ENCODE measurements at regions not wholly inside any gene's neighbourhood (a gene's known extent, or its start where the extent isn't known, plus 50 kb on each side); places are given as distances from the start of the nearest gene placed in this dataset.

GRCh38 chr2:217451666-217452065 lies 551.1 kb downstream of the TNS1 start:
- H3K9me3 ChIP-seq (ENCODE audit: control insufficient read depth in 2 of 2, insufficient read depth in 1 of 2, low read depth in 1 of 2, low read length in 1 of 2): no peaks in the 10 kb centered on the region
- no peak overlapping the region for H3K4me3 ChIP-seq (ENCODE audit: low read depth in 1 of 2, low read length in 2 of 2)
- H3K27me3 ChIP-seq (ENCODE audit: control insufficient read depth in 1 of 2, insufficient read depth in 2 of 2, low read length in 2 of 2): no peaks in the 10 kb centered on the region
- 73 to 83% methylated on average over 3 of the region's 3 CpGs for WGBS, 2 donors
- H3K36me3 ChIP-seq (ENCODE audit: control insufficient read depth in 2 of 2, insufficient read depth in 2 of 2, low read length in 1 of 2): no peaks in the 10 kb centered on the region
- H3K4me1 ChIP-seq (ENCODE audit: control insufficient read depth in 2 of 2, insufficient read depth in 2 of 2, low read length in 1 of 2): no peaks in the 10 kb centered on the region
- H3K27ac ChIP-seq (ENCODE audit: low read depth in 2 of 2, low read length in 1 of 2): no peak overlapping the region

GRCh38 chr2:217449444-217449843 lies 553.4 kb downstream of the TNS1 start:
- Histone ChIP-seq H3K4me1 (ENCODE audit: control insufficient read depth in 2 of 2, insufficient read depth in 2 of 2, low read length in 1 of 2) (no peaks in the 10 kb centered on the region), H3K27ac (ENCODE audit: low read depth in 2 of 2, low read length in 1 of 2) (no peak overlapping the region)
- WGBS, 2 donors: 91 to 94% methylated on average over 8 of the region's 8 CpGs

GRCh38 chr2:217448860-217449259 lies 553.9 kb downstream of the TNS1 start:
- H3K27me3 ChIP-seq (ENCODE audit: control insufficient read depth in 1 of 2, insufficient read depth in 2 of 2, low read length in 2 of 2): no peaks in the 10 kb centered on the region
- H3K36me3 ChIP-seq (ENCODE audit: control insufficient read depth in 2 of 2, insufficient read depth in 2 of 2, low read length in 1 of 2): no peaks in the 10 kb centered on the region
- no peaks in the 10 kb centered on the region for H3K9me3 ChIP-seq (ENCODE audit: control insufficient read depth in 2 of 2, insufficient read depth in 1 of 2, low read depth in 1 of 2, low read length in 1 of 2)
- no peak overlapping the region for H3K27ac ChIP-seq (ENCODE audit: low read depth in 2 of 2, low read length in 1 of 2)
- H3K4me3 ChIP-seq (ENCODE audit: low read depth in 1 of 2, low read length in 2 of 2): no peak overlapping the region
- WGBS, 2 donors: 91 to 95% methylated on average over 5 of the region's 5 CpGs
- no peaks in the 10 kb centered on the region for H3K4me1 ChIP-seq (ENCODE audit: control insufficient read depth in 2 of 2, insufficient read depth in 2 of 2, low read length in 1 of 2)

More at GRCh38 chr2:217449444-217449843, 553.4 kb downstream of the TNS1 start:
- no peaks in the 10 kb centered on the region for H3K27me3 ChIP-seq (ENCODE audit: control insufficient read depth in 1 of 2, insufficient read depth in 2 of 2, low read length in 2 of 2)
- H3K4me3 ChIP-seq (ENCODE audit: low read depth in 1 of 2, low read length in 2 of 2): no peak overlapping the region
- H3K36me3 ChIP-seq (ENCODE audit: control insufficient read depth in 2 of 2, insufficient read depth in 2 of 2, low read length in 1 of 2): no peaks in the 10 kb centered on the region
- H3K9me3 ChIP-seq (ENCODE audit: control insufficient read depth in 2 of 2, insufficient read depth in 1 of 2, low read depth in 1 of 2, low read length in 1 of 2): no peaks in the 10 kb centered on the region

GRCh38 chr2:217445723-217446122 lies 557.1 kb downstream of the TNS1 start:
- H3K27me3 ChIP-seq (ENCODE audit: control insufficient read depth in 1 of 2, insufficient read depth in 2 of 2, low read length in 2 of 2): no peaks in the 10 kb centered on the region
- H3K27ac ChIP-seq (ENCODE audit: low read depth in 2 of 2, low read length in 1 of 2): no peak overlapping the region
- WGBS, 2 donors: 74 to 80% methylated on average over 4 of the region's 4 CpGs
- H3K36me3 ChIP-seq (ENCODE audit: control insufficient read depth in 2 of 2, insufficient read depth in 2 of 2, low read length in 1 of 2): no peaks in the 10 kb centered on the region
- no peaks in the 10 kb centered on the region for H3K4me1 ChIP-seq (ENCODE audit: control insufficient read depth in 2 of 2, insufficient read depth in 2 of 2, low read length in 1 of 2)
- H3K4me3 ChIP-seq (ENCODE audit: low read depth in 1 of 2, low read length in 2 of 2): no peak overlapping the region
- no peaks in the 10 kb centered on the region for H3K9me3 ChIP-seq (ENCODE audit: control insufficient read depth in 2 of 2, insufficient read depth in 1 of 2, low read depth in 1 of 2, low read length in 1 of 2)

GRCh38 chr2:217444932-217445331 lies 557.9 kb downstream of the TNS1 start:
- Histone ChIP-seq H3K9me3 (ENCODE audit: control insufficient read depth in 2 of 2, insufficient read depth in 1 of 2, low read depth in 1 of 2, low read length in 1 of 2) (no peaks in the 10 kb centered on the region), H3K27ac (ENCODE audit: low read depth in 2 of 2, low read length in 1 of 2) (no peak overlapping the region), H3K4me3 (ENCODE audit: low read depth in 1 of 2, low read length in 2 of 2) (no peak overlapping the region), H3K27me3 (ENCODE audit: control insufficient read depth in 1 of 2, insufficient read depth in 2 of 2, low read length in 2 of 2) (no peaks in the 10 kb centered on the region), H3K36me3 (ENCODE audit: control insufficient read depth in 2 of 2, insufficient read depth in 2 of 2, low read length in 1 of 2) (no peaks in the 10 kb centered on the region), H3K4me1 (ENCODE audit: control insufficient read depth in 2 of 2, insufficient read depth in 2 of 2, low read length in 1 of 2) (no peaks in the 10 kb centered on the region)

GRCh38 chr2:217444509-217444908 lies 558.3 kb downstream of the TNS1 start:
- H3K9me3 ChIP-seq (ENCODE audit: control insufficient read depth in 2 of 2, insufficient read depth in 1 of 2, low read depth in 1 of 2, low read length in 1 of 2): no peaks in the 10 kb centered on the region
- H3K4me1 ChIP-seq (ENCODE audit: control insufficient read depth in 2 of 2, insufficient read depth in 2 of 2, low read length in 1 of 2): no peaks in the 10 kb centered on the region
- no peak overlapping the region for H3K4me3 ChIP-seq (ENCODE audit: low read depth in 1 of 2, low read length in 2 of 2)
- no peaks in the 10 kb centered on the region for H3K36me3 ChIP-seq (ENCODE audit: control insufficient read depth in 2 of 2, insufficient read depth in 2 of 2, low read length in 1 of 2)
- H3K27ac ChIP-seq (ENCODE audit: low read depth in 2 of 2, low read length in 1 of 2): no peak overlapping the region
- H3K27me3 ChIP-seq (ENCODE audit: control insufficient read depth in 1 of 2, insufficient read depth in 2 of 2, low read length in 2 of 2): no peaks in the 10 kb centered on the region

GRCh38 chr2:217443601-217444000 lies 559.2 kb downstream of the TNS1 start:
- Histone ChIP-seq H3K36me3 (ENCODE audit: control insufficient read depth in 2 of 2, insufficient read depth in 2 of 2, low read length in 1 of 2) (no peaks in the 10 kb centered on the region), H3K27me3 (ENCODE audit: control insufficient read depth in 1 of 2, insufficient read depth in 2 of 2, low read length in 2 of 2) (no peaks in the 10 kb centered on the region), H3K9me3 (ENCODE audit: control insufficient read depth in 2 of 2, insufficient read depth in 1 of 2, low read depth in 1 of 2, low read length in 1 of 2) (no peaks in the 10 kb centered on the region), H3K4me3 (ENCODE audit: low read depth in 1 of 2, low read length in 2 of 2) (no peak overlapping the region), H3K4me1 (ENCODE audit: control insufficient read depth in 2 of 2, insufficient read depth in 2 of 2, low read length in 1 of 2) (no peaks in the 10 kb centered on the region), H3K27ac (ENCODE audit: low read depth in 2 of 2, low read length in 1 of 2) (no peak overlapping the region)
- 88 to 100% methylated on average over 1 of the region's 1 CpG for WGBS, 2 donors

GRCh38 chr2:217440000-217440399 lies 562.8 kb downstream of the TNS1 start:
- no peak overlapping the region for H3K4me3 ChIP-seq (ENCODE audit: low read depth in 1 of 2, low read length in 2 of 2)
- H3K9me3 ChIP-seq (ENCODE audit: control insufficient read depth in 2 of 2, insufficient read depth in 1 of 2, low read depth in 1 of 2, low read length in 1 of 2): no peaks in the 10 kb centered on the region
- H3K36me3 ChIP-seq (ENCODE audit: control insufficient read depth in 2 of 2, insufficient read depth in 2 of 2, low read length in 1 of 2): no peaks in the 10 kb centered on the region
- H3K4me1 ChIP-seq (ENCODE audit: control insufficient read depth in 2 of 2, insufficient read depth in 2 of 2, low read length in 1 of 2): no peaks in the 10 kb centered on the region
- no peaks in the 10 kb centered on the region for H3K27me3 ChIP-seq (ENCODE audit: control insufficient read depth in 1 of 2, insufficient read depth in 2 of 2, low read length in 2 of 2)
- H3K27ac ChIP-seq (ENCODE audit: low read depth in 2 of 2, low read length in 1 of 2): no peak overlapping the region
- 53 to 62% methylated on average over 1 of the region's 1 CpG for WGBS, 2 donors

GRCh38 chr2:217438821-217439220 lies 564.0 kb downstream of the TNS1 start:
- Histone ChIP-seq H3K36me3 (ENCODE audit: control insufficient read depth in 2 of 2, insufficient read depth in 2 of 2, low read length in 1 of 2) (no peaks in the 10 kb centered on the region), H3K4me1 (ENCODE audit: control insufficient read depth in 2 of 2, insufficient read depth in 2 of 2, low read length in 1 of 2) (no peaks in the 10 kb centered on the region), H3K27me3 (ENCODE audit: control insufficient read depth in 1 of 2, insufficient read depth in 2 of 2, low read length in 2 of 2) (no peaks in the 10 kb centered on the region), H3K27ac (ENCODE audit: low read depth in 2 of 2, low read length in 1 of 2) (no peak overlapping the region), H3K9me3 (ENCODE audit: control insufficient read depth in 2 of 2, insufficient read depth in 1 of 2, low read depth in 1 of 2, low read length in 1 of 2) (no peaks in the 10 kb centered on the region), H3K4me3 (ENCODE audit: low read depth in 1 of 2, low read length in 2 of 2) (no peak overlapping the region)
- WGBS, 2 donors: 91 to 94% methylated on average over 1 of the region's 1 CpG

- no peaks in the 10 kb centered on the region for H3K36me3 ChIP-seq (ENCODE audit: control insufficient read depth in 2 of 2, insufficient read depth in 2 of 2, low read length in 1 of 2)
- no peaks in the 10 kb centered on the region for H3K4me1 ChIP-seq (ENCODE audit: control insufficient read depth in 2 of 2, insufficient read depth in 2 of 2, low read length in 1 of 2)
- H3K9me3 ChIP-seq (ENCODE audit: control insufficient read depth in 2 of 2, insufficient read depth in 1 of 2, low read depth in 1 of 2, low read length in 1 of 2): no peaks in the 10 kb centered on the region
- no peak overlapping the region for H3K27ac ChIP-seq (ENCODE audit: low read depth in 2 of 2, low read length in 1 of 2)
- 87 to 91% methylated on average over 5 of the region's 5 CpGs for WGBS, 2 donors
- H3K27me3 ChIP-seq (ENCODE audit: control insufficient read depth in 1 of 2, insufficient read depth in 2 of 2, low read length in 2 of 2): no peaks in the 10 kb centered on the region
- no peak overlapping the region for H3K4me3 ChIP-seq (ENCODE audit: low read depth in 1 of 2, low read length in 2 of 2)
Observed at GRCh38 chr2:217438136-217438535, 564.7 kb downstream of the TNS1 start.
